ENCODE measurements at regions not wholly inside any gene's neighbourhood (a gene's known extent, or its start where the extent isn't known, plus 50 kb on each side); places are given as distances from the start of the nearest gene placed in this dataset.

- Histone ChIP-seq H3K4me1 (ENCODE audit: low read depth) (no peaks in the 10 kb centered on the region), H3K9me3 (no peaks in the 10 kb centered on the region), H3K36me3 (ENCODE audit: low read depth) (no peaks in the 10 kb centered on the region), H3K4me3 (no peak overlapping the region)
- intact Hi-C loops (cut with DNase I, micrococcal nuclease): no loop called here
- TF ChIP-seq CTCF (IDR thresholded peaks at IDR 0.05): no peak
- DNase-seq (no peak), ATAC-seq (no peak)
Observed at GRCh38 chr12:63396135-63396534, 245.1 kb upstream of the AVPR1A start.

- DNase-seq: no peak
- H3K4me3 ChIP-seq: no peak overlapping the region
- no peaks in the 10 kb centered on the region for H3K36me3 ChIP-seq (ENCODE audit: low read depth)
- intact Hi-C loops (cut with DNase I, micrococcal nuclease): no loop called here
- H3K9me3 ChIP-seq: no peaks in the 10 kb centered on the region
- ATAC-seq: no peak
- TF ChIP-seq CTCF (IDR thresholded peaks at IDR 0.05): no peak
- H3K4me1 ChIP-seq (ENCODE audit: low read depth): no peaks in the 10 kb centered on the region
Observed at GRCh38 chr12:63394983-63395382, 244.0 kb upstream of the AVPR1A start.

- DNase-seq: no peak
- intact Hi-C loops (cut with DNase I, micrococcal nuclease): no loop called here
- Histone ChIP-seq H3K9me3 (no peaks in the 10 kb centered on the region), H3K36me3 (ENCODE audit: low read depth) (no peaks in the 10 kb centered on the region), H3K4me3 (no peak overlapping the region), H3K4me1 (ENCODE audit: low read depth) (no peaks in the 10 kb centered on the region)
- no peak for ATAC-seq
- no peak for TF ChIP-seq CTCF (IDR thresholded peaks at IDR 0.05)
Observed at GRCh38 chr12:63394349-63394748, 243.3 kb upstream of the AVPR1A start.

- H3K4me3 ChIP-seq: no peak overlapping the region
- H3K9me3 ChIP-seq: no peaks in the 10 kb centered on the region
- H3K36me3 ChIP-seq (ENCODE audit: low read depth): no peaks in the 10 kb centered on the region
- DNase-seq (no peak), ATAC-seq (no peak)
- no peak for TF ChIP-seq CTCF (IDR thresholded peaks at IDR 0.05)
- intact Hi-C loops (cut with DNase I, micrococcal nuclease): no loop called here
- H3K4me1 ChIP-seq (ENCODE audit: low read depth): no peaks in the 10 kb centered on the region
Observed at GRCh38 chr12:63389211-63389610, 238.2 kb upstream of the AVPR1A start.

- Histone ChIP-seq H3K36me3 (ENCODE audit: low read depth) (no peaks in the 10 kb centered on the region), H3K4me3 (no peak overlapping the region), H3K9me3 (no peaks in the 10 kb centered on the region), H3K4me1 (ENCODE audit: low read depth) (no peaks in the 10 kb centered on the region)
- ATAC-seq (no peak), DNase-seq (no peak)
- TF ChIP-seq CTCF (IDR thresholded peaks at IDR 0.05): no peak
- intact Hi-C loops (cut with DNase I, micrococcal nuclease): no loop called here
Observed at GRCh38 chr12:63387771-63388170, 236.8 kb upstream of the AVPR1A start.

GRCh38 chr12:63382930-63383329, 231.9 kb upstream of the AVPR1A start:
- ATAC-seq (no peak), DNase-seq (no peak)
- TF ChIP-seq CTCF (IDR thresholded peaks at IDR 0.05): no peak
- Histone ChIP-seq H3K36me3 (ENCODE audit: low read depth) (no peaks in the 10 kb centered on the region), H3K9me3 (no peaks in the 10 kb centered on the region), H3K4me3 (no peak overlapping the region), H3K4me1 (ENCODE audit: low read depth) (no peaks in the 10 kb centered on the region)
- intact Hi-C loops (cut with DNase I, micrococcal nuclease): no loop called here

Data from mucosa of descending colon (tissue), 3 donors.